GM19351 (cell line): ENCODE measurements at regions not wholly inside any gene's neighbourhood (a gene's known extent, or its start where the extent isn't known, plus 50 kb on each side); places are given as distances from the start of the nearest gene placed in this dataset.

Experiments
- ATAC-seq: cut with Tn5 transposase; IDR thresholded peaks from one replicate; pipeline ENCODE4 v1.9.1; 2021; ENCODE audit warnings: mild to moderate bottlenecking, moderate library complexity; ENCODE audit not compliant: unreplicated experiment

DNA sequence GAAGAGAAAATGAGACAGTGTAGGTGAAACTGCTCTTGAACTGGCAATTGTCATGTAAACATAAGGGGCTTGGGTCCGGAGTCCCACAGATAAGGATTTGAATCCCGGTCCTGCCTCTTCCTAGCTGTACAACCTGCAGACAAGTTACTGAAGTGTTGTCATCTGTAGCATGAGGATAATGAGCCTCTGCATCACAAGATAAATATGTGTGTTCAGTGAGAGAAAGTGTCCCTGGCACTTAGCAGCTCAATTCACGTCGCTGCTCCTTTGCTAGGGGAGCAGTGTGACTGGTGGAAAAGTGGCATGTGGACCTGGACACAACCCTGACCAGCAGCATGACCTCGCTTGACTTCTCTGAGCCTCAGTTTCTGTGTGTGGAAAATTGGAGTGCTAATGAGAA is 73.7 kb upstream of the NECTIN1 start:
- ATAC-seq = no peak

DNA sequence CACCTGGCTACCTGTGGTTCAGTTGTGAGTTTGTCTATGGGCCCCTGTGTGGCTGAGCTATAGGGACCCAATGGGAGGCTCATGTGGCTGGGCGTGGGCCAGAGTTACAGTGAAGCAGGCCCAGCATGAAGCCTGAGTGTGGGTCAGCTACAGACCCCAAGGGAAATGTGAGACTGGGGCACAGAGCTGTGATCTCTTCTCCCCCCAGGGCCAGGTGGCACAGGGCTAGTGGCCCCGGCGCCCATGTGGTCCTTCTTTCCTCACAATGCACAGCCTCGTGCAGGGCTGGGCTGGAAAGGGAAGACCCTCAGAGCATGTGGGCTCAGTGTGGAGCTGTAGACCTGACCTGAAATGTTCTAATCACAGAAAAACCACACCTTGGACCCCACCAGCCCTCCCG is 71.6 kb upstream of the NECTIN1 start:
- no peak for ATAC-seq

DNA sequence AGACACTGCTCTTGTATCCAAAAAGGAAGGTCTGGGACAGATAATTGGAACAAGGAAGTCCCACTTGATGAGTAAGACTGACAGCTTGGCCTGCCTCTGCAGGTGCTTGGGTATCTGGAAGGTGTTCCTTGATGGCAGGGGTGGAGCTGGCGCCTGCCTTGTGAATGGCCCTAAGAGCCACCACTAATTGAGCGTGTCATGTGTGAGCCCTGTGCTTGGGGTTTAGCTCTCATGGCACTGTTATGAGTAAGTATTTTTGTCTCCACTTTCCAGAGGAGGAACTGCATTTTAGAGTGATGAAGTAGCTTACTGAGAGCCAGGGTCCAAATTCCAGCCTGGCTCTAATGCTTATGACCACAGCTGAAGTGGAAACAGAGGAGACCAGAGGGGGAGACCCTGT is 71.2 kb upstream of the NECTIN1 start:
- no peak for ATAC-seq

DNA sequence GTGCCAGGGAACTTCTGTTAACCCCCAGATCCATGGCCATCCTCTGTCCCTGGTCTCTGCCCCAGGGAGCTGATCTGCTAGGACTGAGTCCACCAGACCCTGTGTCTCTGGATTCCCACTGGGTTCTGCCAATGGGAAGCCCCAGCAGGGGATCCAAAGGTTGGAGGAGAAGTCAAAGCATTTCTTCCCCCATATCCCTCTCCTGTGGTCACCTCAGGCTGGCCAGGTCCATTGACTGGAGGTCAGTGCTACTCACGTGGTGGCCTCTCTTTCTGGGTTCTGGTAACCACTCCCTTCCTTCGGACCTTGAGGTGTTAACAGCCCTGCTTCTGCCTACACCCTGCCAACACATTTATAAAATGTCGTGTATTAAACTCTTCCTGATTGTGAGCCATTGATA is 69.7 kb upstream of the NECTIN1 start:
- no peak for ATAC-seq

DNA sequence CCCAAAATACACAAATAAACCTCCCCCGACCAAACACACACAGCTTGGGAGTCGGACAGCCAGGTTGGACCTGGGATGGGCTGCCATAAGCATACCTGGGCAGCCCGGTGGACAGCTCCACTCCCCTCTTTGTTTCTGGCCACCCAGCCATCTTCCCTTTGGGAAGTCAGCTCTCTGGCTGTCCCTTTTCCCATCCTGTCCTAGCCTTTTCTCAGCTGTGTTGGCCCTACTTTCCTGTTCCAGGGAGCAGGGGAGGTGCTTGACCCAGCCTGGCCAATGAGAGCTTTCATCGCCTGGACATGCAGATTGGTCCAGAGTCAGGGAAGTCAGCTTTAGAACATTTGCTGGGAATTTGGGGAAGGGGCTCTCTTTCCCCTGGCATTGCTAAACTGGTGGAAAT is 68.7 kb upstream of the NECTIN1 start:
- ATAC-seq = no peak

DNA sequence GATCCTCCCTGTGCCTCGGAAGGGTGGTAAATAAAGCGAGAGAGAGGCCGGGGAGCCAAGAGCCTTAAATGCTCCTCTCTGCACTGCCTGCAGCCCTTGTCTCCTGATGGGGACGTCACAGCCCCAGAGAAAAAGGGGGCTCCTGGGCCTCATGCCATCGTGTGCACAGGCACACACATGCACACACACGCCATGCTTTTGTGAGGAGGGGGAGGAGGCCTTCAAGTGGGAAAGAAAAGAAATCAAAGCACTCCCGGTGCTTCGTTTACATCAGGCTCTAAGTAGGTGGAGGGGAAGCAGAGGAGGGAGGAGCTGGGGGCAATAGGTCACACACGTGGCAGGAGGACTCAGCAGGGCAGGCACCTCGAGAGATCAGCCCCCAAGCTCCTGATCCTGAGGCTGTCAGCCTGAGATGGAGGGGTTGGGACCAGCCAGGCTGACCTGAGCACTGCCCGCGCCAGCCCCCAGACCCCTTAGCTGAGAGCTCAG is 68.2 kb upstream of the NECTIN1 start:
- ATAC-seq = no peak

DNA sequence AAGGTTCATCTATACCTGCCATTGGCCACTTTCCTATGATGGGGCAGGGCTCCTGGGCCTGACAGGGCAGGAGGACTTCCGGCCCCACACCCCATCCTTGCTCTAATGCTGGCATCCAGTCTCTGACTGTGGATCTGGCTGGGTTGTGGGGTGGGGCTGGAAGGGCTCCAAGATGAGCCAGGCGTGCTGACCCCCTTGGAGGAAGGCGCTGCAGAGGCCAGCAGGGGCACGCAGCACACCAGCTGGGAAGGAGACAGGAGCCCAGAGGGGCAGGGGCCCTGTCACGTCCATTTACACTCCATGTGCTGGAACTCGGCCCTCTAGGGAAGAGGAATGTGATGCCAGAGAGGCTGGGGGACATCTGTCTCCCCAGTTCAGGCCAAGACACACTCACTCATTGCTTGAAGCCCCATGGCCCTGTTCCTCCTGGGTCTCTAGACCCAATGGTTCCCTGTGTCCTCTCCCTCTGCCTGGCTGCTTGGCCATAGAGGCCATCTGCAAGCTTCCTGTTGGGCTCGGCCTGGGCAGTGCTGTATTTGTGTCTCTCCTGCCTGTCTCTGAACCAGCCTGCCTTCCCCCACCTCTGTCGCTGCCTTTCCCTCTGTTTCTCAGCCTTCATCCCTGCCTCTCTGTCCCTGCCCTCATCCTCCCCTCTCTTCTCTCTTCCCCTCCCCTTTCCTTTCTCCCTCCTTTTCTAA is 67.5 kb upstream of the NECTIN1 start:
- no peak for ATAC-seq

DNA sequence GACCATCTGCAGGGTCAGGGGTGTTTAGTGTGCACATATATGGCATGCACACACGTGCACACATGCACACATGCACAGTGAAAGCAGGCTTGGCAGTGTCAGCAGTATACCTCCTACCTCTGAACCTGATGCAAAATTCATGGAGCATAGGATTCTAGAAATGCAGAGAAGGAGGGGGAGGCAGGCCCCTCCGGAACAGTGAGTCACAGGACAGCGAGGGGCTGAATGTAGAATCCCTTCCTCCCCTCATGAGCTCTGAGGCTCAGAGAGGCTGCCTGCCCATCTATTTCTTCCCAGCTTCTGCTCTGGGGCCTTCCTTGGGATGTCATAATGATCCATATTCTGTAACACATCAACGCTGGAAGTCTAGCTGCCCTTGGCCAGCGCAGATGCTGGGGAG is 66.7 kb upstream of the NECTIN1 start:
- no peak for ATAC-seq

DNA sequence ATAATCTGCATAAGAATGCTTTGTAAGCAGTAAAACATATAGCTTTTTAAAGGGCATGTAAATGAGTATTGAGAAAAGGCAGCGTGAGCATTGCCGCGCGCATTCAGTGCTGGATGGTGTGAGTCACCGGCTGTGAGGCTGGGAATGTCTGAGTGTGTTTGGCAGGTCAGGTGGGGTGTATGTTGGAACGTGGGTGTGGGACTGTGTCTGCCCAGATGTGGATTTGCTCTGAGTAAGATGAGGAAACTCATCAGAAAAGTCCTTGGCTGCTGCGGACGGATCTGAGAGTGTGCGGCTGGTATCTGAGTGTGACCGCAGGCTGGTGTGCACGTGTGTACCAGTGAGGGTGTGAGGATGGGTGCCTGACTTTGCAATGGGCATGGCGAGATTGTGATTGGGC is 66.2 kb upstream of the NECTIN1 start:
- no peak for ATAC-seq

DNA sequence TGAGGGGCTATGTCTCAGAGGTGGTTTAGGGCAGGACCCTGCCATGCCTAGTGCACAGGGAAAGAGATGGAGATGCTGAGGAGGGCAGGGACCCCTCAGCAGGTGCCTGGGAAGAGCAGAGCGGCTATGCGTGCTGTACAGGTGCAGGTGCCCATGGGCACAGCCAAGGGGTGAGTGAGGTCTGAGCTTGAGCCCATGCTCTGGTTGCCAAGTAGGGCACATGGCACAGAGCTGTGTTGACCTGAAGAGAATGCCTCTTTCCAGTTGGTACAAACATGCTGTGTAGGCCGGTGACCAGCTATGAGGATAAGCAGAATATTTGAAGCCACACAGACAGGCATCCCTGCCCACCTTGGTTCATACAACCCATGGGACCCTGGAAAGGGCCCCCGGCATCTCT is 65.8 kb upstream of the NECTIN1 start:
- no peak for ATAC-seq

DNA sequence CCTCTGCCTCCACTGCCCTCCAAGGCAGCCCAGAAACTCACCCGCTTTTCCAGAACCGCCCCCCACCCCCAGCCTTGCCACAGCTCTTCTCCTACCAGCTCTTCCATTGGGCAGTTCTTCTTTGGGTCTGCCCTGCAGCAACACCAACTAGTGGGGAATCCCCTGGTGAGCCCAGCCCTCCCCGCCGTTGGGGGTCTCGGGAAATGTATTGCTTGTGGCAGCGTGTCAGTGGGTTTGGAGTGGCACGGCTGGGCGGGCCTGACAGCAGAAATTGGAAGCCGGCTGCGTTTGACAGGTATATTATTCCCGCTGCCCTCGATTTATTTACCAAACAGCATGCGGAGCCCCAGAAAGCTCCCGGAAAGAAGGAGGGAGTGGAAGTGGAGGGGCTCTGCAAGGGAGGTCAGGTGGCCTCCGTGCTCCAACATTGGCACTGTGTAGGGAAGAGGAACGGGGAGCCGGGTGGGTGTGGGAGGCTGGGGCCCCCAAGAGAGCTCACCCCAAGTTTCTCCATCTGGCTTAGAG is 65.2 kb upstream of the NECTIN1 start:
- ATAC-seq = no peak

DNA sequence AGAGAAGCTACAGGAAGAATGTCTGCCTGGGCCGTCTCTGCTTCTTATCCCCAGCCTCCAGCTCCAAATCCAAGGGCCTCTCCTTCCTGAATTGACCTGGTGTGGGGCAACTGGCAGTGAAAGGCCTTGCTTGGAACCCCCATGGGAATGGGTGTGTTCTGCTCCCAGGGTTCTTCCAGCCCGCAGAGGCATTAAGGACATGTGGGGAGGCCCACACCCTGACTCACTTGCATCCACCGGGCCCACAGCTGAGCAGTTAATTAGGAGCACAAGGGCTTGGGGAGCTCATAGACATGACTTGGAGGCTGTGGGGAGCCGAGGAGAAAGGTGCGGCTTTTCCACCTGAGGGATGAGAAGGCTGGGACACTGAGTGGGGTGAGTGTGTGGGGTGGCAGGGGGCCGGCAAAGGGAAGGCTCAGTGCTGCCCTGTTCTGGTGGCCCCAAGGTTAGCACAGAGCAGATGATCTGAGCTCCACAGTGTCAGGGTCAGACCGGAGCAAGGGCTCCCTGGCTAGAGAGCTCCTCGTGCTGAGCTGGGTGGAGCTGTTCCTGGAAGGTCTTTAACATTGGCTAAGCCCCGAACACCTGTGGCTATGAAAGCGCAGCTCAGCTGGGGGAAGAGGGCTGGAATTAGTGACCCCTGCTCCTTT is 64.5 kb upstream of the NECTIN1 start:
- ATAC-seq = no peak

DNA sequence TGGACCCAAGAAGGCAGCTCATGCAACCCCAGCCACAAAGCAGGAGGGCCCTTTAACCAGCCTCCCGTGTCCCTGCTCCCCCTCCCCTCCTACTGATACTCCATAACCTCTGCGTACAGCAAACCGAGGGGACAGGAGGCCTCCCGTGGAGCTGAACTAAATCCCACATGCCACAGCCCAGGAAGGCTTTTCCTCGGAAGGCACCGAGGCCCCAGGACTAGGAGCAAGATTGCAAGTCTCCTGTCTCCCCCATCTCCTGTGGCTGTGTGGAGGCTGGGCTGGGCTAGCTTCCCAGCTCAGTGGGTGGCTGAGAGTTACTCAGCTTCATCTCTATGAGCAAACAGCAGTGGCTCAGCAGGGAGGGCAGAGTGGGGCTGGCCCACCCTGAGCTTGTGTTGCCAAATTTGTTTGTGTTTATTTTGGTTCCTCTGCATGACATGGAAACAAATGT is 62.7 kb upstream of the NECTIN1 start:
- no peak for ATAC-seq

DNA sequence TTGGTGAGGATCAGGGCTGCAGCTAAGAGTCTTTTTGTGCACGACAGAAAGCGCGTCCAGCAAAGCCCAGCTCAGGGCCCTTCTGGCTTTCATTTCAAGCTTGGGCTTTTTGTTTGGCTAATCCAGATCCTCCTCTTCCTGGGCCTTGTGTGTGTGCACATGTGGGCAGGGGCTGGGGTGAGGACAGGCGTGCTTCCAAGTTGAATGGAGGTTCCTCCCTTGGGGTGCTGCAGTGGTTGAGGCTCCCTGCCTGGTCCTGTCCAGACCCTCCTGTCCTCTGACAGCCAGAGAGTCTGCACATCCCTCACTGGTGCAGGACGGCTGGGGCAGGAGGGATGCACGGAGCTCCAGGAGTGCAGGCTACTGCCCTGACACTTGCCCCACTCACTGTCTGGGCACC is 62.0 kb upstream of the NECTIN1 start:
- no peak for ATAC-seq

DNA sequence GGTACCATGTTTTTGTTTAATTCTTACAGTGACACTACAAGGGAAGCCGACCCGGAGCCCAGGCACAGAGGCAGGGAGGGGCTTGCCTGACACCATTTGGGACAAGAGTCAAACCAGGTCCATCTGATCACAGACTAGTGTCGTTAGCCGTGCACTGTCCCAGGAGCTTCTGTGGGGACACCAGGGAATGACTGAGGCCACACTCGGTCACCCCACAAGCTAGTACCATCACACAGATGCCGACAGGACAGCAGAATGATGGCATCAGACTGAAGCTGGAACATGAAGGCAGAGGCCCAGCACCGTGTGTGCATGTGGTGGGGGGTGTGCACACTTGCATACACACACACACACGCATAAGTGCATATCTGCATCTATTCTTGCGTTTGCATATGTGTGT is 61.5 kb upstream of the NECTIN1 start:
- no peak for ATAC-seq

DNA sequence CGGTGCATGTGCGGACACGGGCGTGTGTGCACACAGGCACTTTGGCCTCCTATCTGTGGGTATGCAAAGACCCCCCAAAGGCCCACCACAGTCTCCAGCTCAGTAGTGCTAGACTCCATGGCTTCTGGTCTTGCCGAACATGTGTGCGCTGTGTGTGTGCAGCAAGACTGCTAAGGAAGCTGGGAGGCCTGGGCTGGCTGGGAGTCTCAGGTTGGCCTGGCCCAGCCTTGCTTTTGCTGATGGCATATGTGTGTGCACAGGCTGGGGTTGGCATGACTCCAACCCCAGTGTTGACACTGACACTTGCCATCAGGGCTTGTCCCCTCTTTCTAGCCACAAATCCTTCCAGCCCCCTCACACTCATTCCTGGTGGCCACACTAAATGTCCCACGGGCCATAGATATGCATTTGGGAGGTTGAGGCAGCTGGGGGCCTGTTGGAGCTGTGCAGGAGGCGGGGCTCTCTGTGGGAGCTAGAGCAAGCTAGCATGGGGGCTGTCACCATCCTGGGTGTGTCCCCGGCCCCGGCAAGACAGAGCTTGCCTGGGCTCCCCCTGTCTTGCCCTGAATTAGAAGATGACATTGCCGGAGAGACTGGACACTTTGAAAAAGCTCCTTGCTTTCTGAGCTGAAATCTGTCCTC is 60.9 kb upstream of the NECTIN1 start:
- ATAC-seq = no peak

DNA sequence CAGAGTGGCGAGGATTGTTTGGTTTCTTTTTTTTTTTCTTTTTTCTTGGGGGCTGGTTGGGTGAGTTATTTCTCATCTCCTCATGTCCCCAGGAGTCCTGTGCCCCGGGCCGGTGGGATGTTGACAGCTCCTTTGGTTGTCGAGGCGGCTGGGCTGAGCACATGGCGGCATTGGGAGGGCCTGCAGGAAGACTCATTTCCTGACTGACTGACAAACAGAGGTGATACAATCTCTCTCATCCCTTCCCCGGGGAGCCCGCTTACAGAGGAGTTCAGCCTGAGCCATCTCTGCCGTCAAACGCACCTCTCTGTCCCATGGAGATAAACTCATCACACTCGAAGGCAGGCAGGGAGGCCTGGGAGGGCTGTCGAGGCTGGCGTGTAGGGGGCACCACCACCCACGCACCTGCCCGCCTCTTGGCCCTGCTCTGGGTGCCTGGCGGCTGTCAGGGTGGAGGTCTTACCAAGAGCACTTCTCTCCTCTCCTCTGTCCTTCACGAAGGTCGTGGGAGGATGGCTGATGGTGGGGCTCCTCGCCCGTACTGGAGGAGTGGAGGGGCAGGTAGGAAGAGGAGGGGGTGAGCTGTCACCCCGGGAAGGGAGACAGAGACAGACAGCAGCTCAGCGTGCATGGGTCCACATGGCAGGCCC is 60.0 kb upstream of the NECTIN1 start:
- no peak for ATAC-seq

DNA sequence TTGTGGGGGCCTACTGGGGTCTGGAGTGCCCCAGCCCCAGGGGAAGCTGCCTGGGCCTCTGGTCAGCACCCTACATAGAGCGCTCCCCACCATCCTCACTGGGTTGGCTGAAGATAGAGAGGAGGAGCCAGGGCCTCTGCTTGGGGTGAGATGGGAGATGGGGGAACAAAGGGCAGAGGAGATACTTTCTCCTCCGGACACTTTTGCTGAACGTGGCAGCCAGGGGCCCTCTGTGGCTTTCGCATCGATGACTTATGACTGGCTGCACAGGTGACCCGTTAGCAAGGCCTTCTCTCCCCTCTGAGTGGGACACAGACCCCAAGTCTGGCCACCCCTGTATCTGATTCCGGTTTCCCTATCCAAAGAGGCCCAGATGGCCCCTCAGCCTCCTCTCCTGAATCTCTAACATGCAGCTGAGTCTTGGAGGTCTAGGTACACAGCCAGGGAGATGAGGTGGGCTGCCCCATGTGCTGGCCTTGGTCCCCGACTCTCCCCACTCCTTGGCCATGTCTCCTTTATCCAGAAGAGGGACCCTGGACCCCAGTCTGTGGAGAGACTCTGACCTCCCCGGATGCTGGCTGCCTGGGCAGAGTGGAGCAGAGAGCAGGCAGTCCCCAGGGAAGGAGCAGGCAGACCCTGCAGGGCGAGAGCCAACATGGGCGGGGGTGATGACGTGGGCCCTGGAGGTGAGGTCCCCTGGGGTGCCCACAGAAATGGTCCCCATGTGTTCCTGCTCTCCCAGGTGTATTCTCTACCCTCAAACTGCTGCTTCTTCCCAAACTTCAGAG is 59.3 kb upstream of the NECTIN1 start:
- ATAC-seq = no peak

DNA sequence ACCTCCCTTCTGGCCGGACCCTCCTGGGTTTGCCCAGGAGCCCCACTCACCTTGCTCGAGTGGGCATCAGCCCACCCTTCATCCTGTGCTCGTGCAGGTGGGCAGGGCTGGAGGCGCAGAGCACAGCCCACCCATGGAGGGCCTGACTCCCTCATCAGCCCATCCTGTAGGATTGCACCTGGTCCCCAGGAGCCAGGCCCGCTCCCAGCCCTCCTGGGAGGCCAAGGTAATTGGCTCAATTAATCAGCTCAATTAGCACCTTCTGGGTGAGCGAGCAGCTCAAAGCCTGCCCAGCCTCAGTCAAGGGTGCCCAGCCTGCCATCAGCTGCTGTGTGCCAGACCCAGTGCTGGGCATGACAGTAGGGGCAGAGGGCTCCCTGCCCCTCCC is 58.1 kb upstream of the NECTIN1 start:
- no peak for ATAC-seq

DNA sequence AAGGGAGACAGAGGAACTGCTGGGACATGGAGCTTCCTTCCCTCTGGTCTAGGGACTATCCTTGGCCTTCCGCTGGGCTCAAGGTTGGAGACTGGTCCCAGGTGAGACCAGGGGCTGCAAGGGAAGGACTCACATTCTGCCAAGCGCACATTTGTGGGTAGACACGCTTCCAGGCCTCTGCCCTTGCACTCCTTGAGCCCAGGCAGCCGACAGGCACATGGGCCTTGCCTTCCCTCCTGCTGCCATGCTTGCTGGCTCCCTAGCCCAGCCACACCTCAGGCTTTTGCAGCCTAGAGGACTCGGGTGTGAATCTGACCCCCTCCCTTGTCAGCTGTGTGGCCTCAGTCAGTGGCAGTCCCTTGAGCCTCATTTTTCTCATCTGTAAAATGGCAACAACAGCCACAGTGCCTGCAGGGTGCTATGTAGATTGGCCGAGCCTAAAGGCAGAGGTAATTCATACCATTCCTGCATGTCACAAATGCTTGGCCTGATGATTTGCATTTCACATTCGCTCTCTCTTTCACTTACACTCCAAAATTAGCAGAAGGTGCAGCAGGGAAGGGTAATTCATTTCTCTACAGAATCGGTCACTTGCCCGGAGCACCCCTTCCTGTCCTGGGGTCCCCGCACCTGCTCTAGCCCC is 57.6 kb upstream of the NECTIN1 start:
- no peak for ATAC-seq
